HG02938 (cell line): ENCODE measurements at regions not wholly inside any gene's neighbourhood (a gene's known extent, or its start where the extent isn't known, plus 50 kb on each side); places are given as distances from the start of the nearest gene placed in this dataset.

Experiments used
- ATAC-seq: cut with Tn5 transposase; IDR thresholded peaks from one replicate; pipeline ENCODE4 v1.9.1; 2021; ENCODE audit warnings: mild to moderate bottlenecking, moderate library complexity; ENCODE audit not compliant: unreplicated experiment

- no peak for ATAC-seq
Measured at GRCh38 chr12:16136219-16136988, 141.1 kb downstream of the SLC15A5 start.

GRCh38 chr12:16135323-16135722 is 142.2 kb downstream of the SLC15A5 start:
- ATAC-seq = no peak

GRCh38 chr12:16130343-16130742 is 147.1 kb downstream of the SLC15A5 start:
- no peak for ATAC-seq

DNA sequence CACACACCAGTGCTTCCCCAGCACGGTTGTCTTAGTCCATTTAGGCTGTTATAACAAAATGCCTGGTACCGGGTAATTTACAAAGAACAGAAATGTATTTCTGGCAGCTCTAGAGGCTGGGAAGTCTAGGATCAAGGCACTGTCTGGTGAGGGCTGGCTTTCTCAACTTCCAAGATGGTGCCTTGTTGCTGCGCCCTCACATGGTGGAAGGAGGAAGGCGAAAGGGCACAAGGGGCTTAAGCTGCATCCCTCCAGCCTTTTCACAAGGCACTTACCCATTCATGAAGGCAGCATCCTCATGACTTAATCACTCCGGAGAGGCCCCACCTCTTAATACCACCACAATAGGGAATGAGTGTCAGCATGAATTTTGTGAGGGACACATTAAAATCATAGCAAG is 155.5 kb downstream of the SLC15A5 start:
- ATAC-seq = no peak

GRCh38 chr12:16119618-16120415 is 157.7 kb downstream of the SLC15A5 start:
- no peak for ATAC-seq

DNA sequence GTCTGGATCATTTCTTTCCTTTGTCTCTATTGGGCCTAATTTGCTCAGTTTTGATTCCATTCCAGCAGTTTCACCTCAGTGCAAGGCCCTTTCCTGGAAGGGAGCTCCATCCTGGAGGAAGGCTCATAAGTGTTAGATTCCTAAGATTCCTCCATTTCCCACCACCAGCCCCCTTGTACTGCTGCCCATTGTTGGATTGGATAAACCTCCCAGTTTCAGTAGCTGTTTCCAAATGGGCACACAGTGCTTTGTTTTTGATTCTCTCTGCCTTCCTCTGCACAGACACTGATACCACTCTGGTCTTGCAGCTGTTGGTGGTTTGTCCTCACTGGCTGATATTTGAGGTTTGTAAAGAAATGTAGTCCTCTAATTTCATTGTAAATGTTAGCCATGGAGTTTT is 158.9 kb downstream of the SLC15A5 start:
- no peak for ATAC-seq

- ATAC-seq = no peak
Measured at GRCh38 chr12:16112612-16113560, 164.6 kb downstream of the SLC15A5 start.

- no peak for ATAC-seq
Measured at GRCh38 chr12:16112130-16112529, 165.4 kb downstream of the SLC15A5 start.

- ATAC-seq = no peak
Measured at GRCh38 chr12:16110596-16110995, 166.9 kb downstream of the SLC15A5 start.

DNA sequence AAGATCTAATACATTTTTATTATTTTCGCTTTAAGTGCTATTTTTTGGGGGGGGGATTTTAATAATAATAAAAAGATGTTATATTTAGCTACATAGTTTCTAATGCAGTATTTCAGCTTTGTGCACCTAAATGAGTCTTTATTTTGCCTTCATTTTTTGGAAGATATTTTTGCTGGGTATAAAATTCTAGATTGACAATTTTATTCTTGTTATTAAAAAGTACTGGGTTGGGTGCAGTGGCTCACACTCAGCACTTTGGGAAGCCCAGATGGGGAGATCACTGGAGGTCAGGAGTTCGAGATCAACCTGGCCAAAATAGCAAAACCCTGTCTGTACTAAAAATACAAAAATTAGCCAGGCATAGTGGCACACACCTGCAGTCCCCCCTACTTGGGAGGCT is 173.6 kb downstream of the SLC15A5 start:
- ATAC-seq = no peak

DNA sequence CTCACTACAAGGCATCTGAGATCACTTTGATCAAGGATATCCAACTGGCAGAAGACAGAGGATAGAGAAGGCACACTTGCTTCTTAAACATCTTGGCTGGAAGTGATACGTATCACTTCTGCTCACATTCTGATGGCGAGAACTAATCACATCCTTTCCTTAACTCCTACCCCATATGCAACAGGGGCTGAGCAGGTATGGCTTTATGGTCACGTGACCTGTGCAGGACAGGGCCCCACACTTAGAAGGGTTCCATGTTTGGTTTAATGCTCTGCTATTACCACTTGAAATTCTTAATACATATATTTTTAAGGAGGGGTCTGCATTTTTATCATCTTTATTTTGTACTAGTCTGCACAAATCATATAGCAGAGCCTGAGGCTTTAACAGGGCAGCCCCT is 177.3 kb downstream of the SLC15A5 start:
- ATAC-seq = no peak

DNA sequence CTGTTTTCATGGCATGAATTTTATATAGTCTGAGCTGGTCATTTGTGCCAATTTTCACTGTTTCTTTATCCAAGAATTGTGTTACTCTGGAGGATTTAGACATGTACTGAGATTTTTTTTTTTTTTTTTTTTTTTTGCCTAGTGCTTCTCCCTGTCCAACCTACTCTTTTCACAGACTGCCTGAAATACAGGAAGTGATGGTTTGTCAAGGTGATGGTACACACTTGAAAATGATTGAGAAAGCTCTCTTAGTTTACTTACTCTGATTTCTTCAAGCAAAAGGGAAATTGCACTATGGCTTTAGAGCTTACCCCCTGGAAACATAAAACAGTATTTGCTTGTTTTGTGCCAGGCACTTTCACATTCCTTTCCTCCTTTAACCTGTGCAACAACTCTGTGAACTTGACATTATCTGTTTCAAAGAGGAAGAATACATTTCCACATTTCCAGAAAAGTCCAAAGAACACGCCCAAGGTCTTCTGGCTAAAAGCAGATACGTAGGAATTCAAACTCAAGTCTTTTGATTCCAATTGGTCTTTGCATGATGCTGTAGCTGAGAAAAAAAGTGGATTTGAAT is 181.1 kb downstream of the SLC15A5 start:
- no peak for ATAC-seq

DNA sequence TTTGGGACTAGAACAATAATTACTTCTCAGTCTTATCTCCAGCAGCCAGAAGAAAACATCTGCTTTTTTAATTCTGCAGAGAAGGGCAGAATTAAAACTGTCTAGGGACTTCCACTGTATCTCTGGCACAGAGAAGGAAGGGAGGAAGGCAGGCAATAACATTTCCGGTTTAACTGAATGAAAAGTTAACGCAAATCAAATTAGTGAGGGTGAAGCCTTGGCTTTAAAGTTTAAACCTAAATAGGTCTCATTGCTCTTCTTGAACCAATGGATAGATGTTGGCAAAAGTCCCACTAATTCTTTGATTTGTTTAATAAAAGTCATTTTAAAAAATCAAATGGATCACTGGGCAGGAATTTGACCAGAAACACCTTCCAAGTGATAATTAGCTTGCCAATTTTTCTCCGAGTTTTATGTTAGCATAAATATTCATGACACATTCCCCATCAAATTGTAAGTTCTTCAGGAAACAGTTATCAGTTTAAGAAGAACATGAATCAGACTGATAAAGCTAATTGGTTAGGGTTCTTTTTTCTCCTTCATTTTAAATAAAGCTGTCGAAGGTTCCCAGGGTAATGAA is 181.9 kb downstream of the SLC15A5 start:
- no peak for ATAC-seq

GRCh38 chr12:16094437-16094836 is 183.0 kb downstream of the SLC15A5 start:
- ATAC-seq = peak; percentile 86

- ATAC-seq = no peak
Measured at GRCh38 chr12:16093825-16094224, 182.7 kb downstream of the DERA start.

DNA sequence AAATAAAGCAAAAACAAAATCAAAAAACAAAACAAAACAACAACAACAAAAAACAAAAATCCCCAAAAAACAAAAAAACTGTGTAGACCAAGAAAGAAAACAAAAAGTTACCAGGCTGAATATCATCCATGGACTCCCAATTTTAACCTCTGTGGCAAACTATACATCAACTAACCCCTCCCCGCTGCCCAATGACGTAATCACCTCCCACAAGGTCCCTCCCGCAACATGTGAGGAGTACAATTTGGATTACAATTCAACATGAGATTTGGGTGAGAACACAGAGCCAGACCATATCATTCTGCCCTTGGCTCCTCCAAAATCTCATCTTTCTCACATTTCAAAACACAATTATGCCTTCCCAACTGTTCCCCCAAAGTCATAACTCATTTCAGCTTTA is 179.8 kb downstream of the DERA start:
- ATAC-seq = no peak

- ATAC-seq = no peak
Measured at GRCh38 chr12:16088421-16088820, 177.3 kb downstream of the DERA start.
